Activated naive CD8-positive, alpha-beta T cell treated with anti-CD3 and anti-CD28 coated beads, Interleukin-2, amount 10 ng/mL, durations not matched to agents 7 days and 5 days (primary cell): ENCODE measurements at regions not wholly inside any gene's neighbourhood (a gene's known extent, or its start where the extent isn't known, plus 50 kb on each side); places are given as distances from the start of the nearest gene placed in this dataset.
A peak's percentile ranks its signal among the peaks of the same experiment; 100 is the strongest.

Experiments used
- ATAC-seq: fragments of 150-1000 bp; cut with Tn5 transposase; one replicate; pipeline ENCODE4 v1.10.0; 2021; ENCODE audit warnings: low read depth, moderate library complexity
- POLR2A ChIA-PET: fragments of 350-600 bp; sonication (Branson Sonifier 250); formaldehyde crosslinking; loops from one replicate; lab custom pipeline; 2021; ENCODE audit warnings: antibody characterized with exemption; lab: Charles Lee
- DNase-seq: peaks from one replicate; pipeline ENCODE4 v3.0.0; 2021
- H3K27ac Mint-ChIP-seq: one replicate; pipeline ENCODE4 v1.8.0; 2022; ENCODE audit warnings: mild to moderate bottlenecking, mixed read lengths
- H3K27me3 Mint-ChIP-seq: one replicate; pipeline ENCODE4 v1.8.0; 2022; ENCODE audit warnings: mild to moderate bottlenecking, moderate library complexity, mixed read lengths
- H3K36me3 Mint-ChIP-seq: one replicate; pipeline ENCODE4 v1.8.0; 2021; ENCODE audit warnings: mild to moderate bottlenecking, mixed read lengths
- H3K4me1 Mint-ChIP-seq: one replicate; pipeline ENCODE4 v1.8.0; 2021; ENCODE audit warnings: mixed read lengths
- H3K4me3 Mint-ChIP-seq: one replicate; pipeline ENCODE4 v1.8.0; 2022; ENCODE audit warnings: mild to moderate bottlenecking, moderate library complexity, mixed read lengths
- H3K9me3 Mint-ChIP-seq: one replicate; pipeline ENCODE4 v1.8.0; 2021; ENCODE audit warnings: mixed read lengths

DNA sequence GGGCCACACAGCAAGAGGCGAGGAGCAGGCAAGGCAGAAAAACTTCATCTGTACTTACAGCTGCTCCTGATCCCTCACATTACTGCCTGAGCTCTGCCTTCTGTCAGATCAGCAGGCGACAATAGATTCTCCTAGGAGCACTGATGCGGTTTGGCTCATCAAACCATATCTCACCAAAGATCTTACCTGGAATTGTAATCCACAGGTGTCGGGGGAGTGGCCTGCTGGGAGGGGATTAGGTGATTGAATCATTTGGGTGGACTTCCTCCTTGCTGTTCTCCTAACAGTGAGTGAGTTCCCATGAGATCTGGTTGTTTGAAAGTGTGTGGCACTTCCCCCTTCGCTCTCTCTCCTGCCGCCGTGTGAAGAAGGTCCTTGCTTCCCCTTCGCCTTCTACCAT lies 647.3 kb downstream of the SOCS6 start:
- Mint-ChIP-seq H3K4me3 (no peak overlapping the region), H3K4me1 (no peaks in the 10 kb centered on the region), H3K27me3 (no peaks in the 10 kb centered on the region), H3K36me3 (no peaks in the 10 kb centered on the region), H3K9me3 (no peaks in the 10 kb centered on the region), H3K27ac (no peak overlapping the region)
- POLR2A ChIA-PET = no interaction called here
- DNase-seq (no peak), ATAC-seq (no peak)

DNA sequence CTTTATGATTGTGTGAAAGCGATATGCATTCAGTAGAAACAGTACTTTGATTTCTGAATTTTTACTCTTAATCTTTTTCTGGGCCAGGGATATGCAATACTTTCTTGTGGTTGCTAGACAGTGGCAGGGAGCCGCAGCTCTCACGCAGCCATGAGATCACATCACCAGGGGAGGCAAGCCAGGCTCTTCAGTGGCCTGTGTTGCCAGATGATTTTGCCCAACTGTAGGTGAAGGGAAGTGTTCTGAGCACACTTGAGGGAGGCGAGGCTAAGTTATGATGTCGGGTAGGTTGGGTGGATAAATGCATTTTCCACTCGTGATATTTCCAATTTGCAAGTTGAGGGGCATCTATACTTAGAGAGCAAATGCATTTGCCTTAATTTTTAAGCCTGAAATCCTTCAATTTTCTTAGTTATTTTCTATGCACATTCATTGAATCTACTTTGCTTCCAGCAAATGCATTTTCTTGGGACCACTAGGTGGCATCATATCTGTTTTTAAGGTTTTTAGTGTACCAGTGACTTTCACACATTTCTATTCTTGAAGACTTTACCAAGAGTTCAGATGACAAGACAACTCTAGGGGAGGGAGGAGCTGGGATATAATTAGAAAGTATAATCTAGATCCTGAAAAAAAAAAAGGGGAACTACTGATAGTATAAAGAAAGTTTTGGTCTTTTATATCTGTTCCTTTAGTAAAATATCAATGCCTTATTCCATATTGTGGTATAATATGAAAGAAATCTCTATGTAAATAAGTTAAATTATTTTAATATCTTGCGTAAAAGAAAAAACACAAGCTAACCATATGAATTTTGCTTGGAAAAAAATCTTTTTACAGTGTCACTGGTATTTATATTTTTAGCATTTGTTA lies 643.3 kb downstream of the SOCS6 start:
- no peaks in the 10 kb centered on the region for H3K36me3 Mint-ChIP-seq
- DNase-seq (no peak), ATAC-seq (no peak)
- no peaks in the 10 kb centered on the region for H3K4me1 Mint-ChIP-seq
- no peaks in the 10 kb centered on the region for H3K27me3 Mint-ChIP-seq
- no peaks in the 10 kb centered on the region for H3K9me3 Mint-ChIP-seq
- no peak overlapping the region for H3K27ac Mint-ChIP-seq
- POLR2A ChIA-PET = no interaction called here
- no peak overlapping the region for H3K4me3 Mint-ChIP-seq

DNA sequence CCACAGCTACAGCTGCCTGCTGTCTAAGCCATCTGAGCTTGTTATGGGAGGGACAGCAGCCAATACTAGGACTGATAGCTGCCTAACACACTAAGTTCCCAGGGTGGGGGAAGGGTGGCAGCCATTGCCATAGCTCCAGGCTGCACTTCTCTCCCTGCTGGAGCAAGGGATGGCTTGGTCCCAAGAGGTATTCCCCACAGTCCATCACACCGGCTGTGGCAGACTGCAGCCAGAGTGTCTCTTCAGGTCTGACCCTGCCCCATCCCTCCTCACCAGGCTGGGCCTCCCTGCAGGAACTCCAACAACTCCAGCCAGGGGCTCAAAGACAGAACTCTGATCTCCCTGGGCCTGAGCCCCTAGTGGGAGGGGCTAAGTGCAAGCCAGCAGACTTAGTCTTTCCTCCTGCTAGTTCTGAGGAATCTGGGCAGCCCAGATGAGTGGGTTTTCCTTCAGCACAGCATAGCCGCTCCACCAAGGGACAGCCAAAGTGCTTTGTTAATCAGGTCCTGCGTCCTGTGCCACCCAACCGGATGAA lies 632.1 kb downstream of the SOCS6 start:
- no peak for ATAC-seq
- Mint-ChIP-seq H3K4me3 (no peak overlapping the region), H3K36me3 (no peaks in the 10 kb centered on the region), H3K27me3 (no peaks in the 10 kb centered on the region), H3K4me1 (no peaks in the 10 kb centered on the region), H3K27ac (no peak overlapping the region), H3K9me3 (peaks cover 2% of the 10 kb centered on the region)
- no peak for DNase-seq
- POLR2A ChIA-PET = no interaction called here

DNA sequence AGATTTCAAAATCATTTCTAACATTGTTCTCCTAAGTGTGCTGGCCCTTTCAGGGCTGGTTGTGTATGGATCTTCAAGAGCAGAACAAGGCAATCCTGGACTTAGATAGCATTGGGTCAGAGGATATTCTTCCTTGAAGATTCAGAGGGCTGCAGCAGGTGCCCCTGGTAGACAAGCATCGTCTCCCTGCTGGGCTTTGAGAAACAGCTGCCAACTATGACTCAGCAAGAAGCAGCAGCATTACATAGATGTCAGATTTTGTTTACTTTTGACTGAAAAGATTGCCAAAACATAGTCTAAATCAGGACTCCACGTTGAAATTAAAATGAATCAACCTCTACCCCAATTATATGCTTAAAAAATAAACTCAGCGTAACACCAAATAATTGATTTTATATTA lies 618.8 kb downstream of the SOCS6 start:
- ATAC-seq (no peak), DNase-seq (no peak)
- Mint-ChIP-seq H3K4me1 (peaks cover 2% of the 10 kb centered on the region), H3K4me3 (no peak overlapping the region), H3K36me3 (no peaks in the 10 kb centered on the region), H3K27ac (no peak overlapping the region), H3K9me3 (peaks cover 1% of the 10 kb centered on the region), H3K27me3 (no peaks in the 10 kb centered on the region)
- POLR2A ChIA-PET = no interaction called here

DNA sequence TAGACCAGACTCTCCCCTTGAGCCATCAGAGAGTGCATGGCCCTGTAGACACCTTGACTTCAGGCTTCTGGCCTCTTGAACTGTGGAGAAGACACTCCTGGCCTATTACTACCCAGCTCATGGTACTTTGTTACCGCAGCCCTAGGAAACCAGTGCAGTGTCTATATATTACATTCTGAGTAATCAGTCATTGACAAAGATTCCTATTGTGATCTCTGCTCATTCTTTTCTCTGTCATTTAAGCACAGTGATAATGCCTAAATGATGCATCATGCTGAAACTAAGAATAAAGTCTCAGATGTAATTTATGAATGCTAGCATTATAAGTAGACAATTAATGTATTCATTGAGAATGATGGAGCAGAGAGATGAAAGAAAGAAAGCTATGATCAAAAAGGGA lies 603.5 kb downstream of the SOCS6 start:
- DNase-seq = no peak
- Mint-ChIP-seq H3K4me1 (no peaks in the 10 kb centered on the region), H3K27ac (no peak overlapping the region), H3K36me3 (no peaks in the 10 kb centered on the region), H3K4me3 (no peak overlapping the region), H3K27me3 (no peaks in the 10 kb centered on the region), H3K9me3 (peaks cover 4% of the 10 kb centered on the region)
- POLR2A ChIA-PET = no interaction called here
- ATAC-seq = no peak

DNA sequence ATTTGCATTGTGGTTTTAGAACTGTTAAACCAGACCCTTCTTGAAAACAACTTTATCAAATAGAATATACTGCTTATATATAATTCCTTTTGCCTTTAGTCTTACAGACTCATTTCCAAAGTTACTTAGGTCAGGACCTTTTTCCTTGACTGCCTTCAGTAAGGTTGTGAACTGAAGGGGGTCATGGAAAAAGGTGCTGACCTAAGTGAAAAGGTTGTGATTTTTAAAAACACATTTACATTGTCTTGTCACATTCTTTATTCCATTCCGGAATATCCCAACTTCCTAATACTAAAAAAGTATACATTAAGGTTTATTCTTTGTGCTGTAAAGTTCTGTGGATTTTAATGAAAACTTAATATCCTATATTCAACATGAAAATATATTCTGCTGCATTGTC lies 581.4 kb downstream of the SOCS6 start:
- Mint-ChIP-seq H3K4me3 (no peak overlapping the region), H3K27ac (no peak overlapping the region), H3K9me3 (peaks cover 5% of the 10 kb centered on the region), H3K27me3 (no peaks in the 10 kb centered on the region), H3K4me1 (no peaks in the 10 kb centered on the region), H3K36me3 (no peaks in the 10 kb centered on the region)
- ATAC-seq (no peak), DNase-seq (no peak)
- POLR2A ChIA-PET = no interaction called here

DNA sequence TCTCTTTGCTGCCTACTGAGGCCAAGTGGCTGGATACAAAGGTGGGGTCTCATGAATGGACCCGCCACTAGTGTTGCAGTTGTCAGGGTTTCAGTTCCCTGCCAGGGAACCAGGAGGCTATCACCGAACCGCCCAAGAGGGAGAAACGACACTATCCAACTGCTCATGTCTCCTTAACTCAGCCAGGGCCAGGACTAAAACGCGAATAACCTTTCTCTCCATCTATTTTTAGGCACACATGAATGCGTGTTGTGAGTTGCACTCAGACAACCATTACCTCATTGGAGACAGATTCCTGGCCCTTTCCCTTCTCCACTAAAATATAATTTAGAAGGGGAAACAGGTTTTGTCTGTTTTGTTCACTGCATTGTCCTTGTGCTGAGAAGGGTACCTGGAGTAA lies 559.5 kb downstream of the SOCS6 start:
- Mint-ChIP-seq H3K4me1 (no peaks in the 10 kb centered on the region), H3K9me3 (no peaks in the 10 kb centered on the region), H3K27me3 (no peaks in the 10 kb centered on the region), H3K36me3 (no peaks in the 10 kb centered on the region), H3K4me3 (no peak overlapping the region), H3K27ac (no peak overlapping the region)
- POLR2A ChIA-PET = no interaction called here
- DNase-seq (no peak), ATAC-seq (no peak)

DNA sequence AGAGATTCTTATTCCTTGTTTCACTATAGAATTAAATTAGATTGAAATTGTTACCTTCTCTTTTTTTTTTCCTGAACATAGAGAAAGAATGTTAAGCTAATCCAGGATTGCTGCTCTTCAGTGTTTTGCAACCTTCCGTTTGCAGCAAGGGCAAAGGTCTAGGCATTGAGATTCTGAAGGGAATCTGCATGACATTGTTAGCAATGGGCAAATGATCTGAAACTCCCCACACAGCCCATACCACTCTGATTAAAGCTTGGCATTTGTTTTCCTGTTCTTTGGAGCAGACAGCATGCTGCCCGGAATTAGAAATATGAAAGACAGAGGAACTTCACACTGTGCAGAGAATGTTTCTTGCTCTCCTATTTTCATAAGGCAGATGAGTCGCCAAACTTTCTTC lies 551.8 kb downstream of the SOCS6 start:
- Mint-ChIP-seq H3K27me3 (no peaks in the 10 kb centered on the region), H3K27ac (no peak overlapping the region), H3K36me3 (no peaks in the 10 kb centered on the region), H3K4me1 (no peaks in the 10 kb centered on the region), H3K4me3 (no peak overlapping the region), H3K9me3 (no peaks in the 10 kb centered on the region)
- POLR2A ChIA-PET = no interaction called here
- ATAC-seq (no peak), DNase-seq (no peak)

DNA sequence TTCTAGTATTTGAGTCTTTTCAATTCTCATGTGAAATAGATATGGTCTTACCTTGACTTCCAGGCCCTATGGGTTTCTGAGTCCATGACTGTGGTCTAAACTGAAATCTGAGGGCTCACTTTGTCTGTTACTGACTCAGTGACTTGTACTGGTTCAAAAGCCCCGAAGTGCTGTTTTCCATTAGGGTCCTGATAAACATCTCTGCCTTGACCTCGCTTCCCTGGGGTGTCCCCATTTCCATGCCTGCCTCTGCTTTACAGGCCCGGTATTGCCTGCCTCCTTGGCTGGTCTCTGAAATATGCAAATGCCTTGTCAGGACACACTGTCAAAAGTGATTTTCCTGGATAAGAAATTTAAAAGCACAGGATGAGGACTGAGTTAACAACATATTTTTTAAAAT lies 538.8 kb downstream of the SOCS6 start:
- Mint-ChIP-seq H3K27me3 (no peaks in the 10 kb centered on the region), H3K9me3 (peaks cover 2% of the 10 kb centered on the region), H3K27ac (no peak overlapping the region), H3K36me3 (no peaks in the 10 kb centered on the region), H3K4me1 (no peaks in the 10 kb centered on the region), H3K4me3 (no peak overlapping the region)
- ATAC-seq (no peak), DNase-seq (no peak)
- POLR2A ChIA-PET = no interaction called here

DNA sequence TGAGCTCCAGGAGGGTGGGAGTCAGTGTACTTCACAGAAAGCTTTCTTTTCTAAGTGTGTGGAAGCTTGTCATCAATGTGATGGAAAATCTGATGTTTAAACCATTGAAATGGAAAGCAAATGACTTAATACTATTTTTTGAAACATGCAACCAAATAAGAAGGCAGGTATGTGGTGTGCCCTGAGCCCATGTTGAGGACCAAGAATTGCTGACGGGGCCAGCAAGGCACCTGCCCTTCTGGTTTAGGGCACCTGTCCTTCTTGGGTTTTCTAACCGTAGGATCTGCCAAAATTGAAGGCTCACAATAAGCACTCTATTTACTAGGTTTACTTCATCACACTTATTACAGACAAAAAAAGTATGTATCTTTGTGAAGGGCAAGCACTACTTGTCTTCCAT lies 537.7 kb downstream of the SOCS6 start:
- no peak for ATAC-seq
- H3K27me3 Mint-ChIP-seq = no peaks in the 10 kb centered on the region
- POLR2A ChIA-PET = no interaction called here

DNA sequence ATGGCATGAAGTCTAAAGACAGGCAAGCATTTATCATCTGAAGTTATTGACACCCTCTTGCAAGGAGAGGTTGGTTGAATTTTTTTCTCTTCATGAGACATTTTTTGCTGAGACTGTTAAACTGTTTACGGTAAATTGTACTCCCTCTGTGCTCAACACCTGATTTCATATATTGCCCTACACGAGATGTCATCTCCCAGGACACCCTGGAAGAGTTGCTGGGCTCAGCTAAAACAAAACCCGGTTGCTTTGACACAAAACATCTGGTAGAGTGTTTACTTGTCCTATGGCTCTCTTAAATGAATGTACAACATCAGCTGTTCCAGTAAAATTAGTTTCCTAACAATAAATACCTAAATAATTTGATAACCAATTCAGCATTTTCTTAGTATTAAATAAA lies 533.8 kb downstream of the SOCS6 start:
- Mint-ChIP-seq H3K27me3 (no peaks in the 10 kb centered on the region), H3K4me1 (no peaks in the 10 kb centered on the region), H3K9me3 (peaks cover 2% of the 10 kb centered on the region), H3K27ac (no peak overlapping the region), H3K4me3 (no peak overlapping the region), H3K36me3 (no peaks in the 10 kb centered on the region)
- ATAC-seq (no peak), DNase-seq (no peak)
- POLR2A ChIA-PET = no interaction called here

More for the DNA sequence above, 537.7 kb downstream of the SOCS6 start:
- no peaks in the 10 kb centered on the region for H3K36me3 Mint-ChIP-seq
- no peak overlapping the region for H3K27ac Mint-ChIP-seq
- no peaks in the 10 kb centered on the region for H3K4me1 Mint-ChIP-seq
- no peak for DNase-seq
- no peak overlapping the region for H3K4me3 Mint-ChIP-seq
- peaks cover 2% of the 10 kb centered on the region for H3K9me3 Mint-ChIP-seq

DNA sequence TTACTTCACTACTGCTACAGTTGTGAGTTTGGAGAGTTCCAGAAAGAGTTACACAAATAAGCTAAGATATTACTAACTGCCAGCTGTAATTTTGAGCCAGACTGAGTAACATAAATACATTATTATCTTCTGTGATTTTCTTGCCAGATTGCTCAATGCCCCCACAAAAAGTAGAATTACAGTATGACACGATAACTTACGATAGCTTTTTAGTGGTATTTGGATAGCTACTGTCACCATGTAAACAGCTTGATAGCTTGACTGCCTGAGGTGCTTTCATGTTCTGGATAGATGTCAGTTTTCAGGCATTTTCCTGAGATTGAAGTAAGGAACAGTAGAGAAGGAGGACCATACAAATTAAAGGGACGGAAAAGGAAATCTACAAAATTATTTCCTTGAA lies 533.3 kb downstream of the SOCS6 start:
- no peaks in the 10 kb centered on the region for H3K4me1 Mint-ChIP-seq
- POLR2A ChIA-PET = no interaction called here

DNA sequence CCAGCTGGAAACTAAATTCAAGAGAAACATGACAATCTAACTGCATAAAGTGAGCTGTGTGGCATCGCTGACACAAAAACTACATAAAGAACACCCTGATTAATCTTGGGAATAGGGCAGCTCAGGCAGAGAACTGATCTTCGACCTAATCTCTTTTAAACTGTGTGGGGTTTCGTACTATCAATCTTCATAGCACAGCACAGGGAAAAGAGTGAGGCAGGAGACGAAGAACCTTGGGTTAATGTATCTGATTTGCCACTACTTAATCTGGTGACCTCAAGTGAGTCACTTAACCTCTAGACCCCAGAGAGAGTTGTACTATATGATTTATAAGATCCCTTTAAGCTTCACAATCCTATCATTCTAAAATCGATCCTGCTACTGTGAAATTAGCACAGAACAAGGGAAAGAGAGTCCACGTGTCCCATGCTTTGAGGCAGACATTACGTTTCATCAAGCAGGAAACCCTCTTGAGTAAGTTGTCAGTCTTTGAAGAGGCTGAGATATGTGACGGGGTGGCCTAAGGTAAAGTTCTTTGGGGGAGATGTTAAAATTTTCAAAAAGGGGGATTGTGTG lies 519.7 kb downstream of the SOCS6 start:
- no peaks in the 10 kb centered on the region for H3K36me3 Mint-ChIP-seq
- H3K4me3 Mint-ChIP-seq = no peak overlapping the region
- H3K4me1 Mint-ChIP-seq = no peaks in the 10 kb centered on the region
- DNase-seq = no peak
- peaks cover 9% of the 10 kb centered on the region for H3K9me3 Mint-ChIP-seq
- H3K27me3 Mint-ChIP-seq = no peaks in the 10 kb centered on the region
- ATAC-seq = no peak
- POLR2A ChIA-PET = no interaction called here
- no peak overlapping the region for H3K27ac Mint-ChIP-seq

More for the DNA sequence above, 533.3 kb downstream of the SOCS6 start:
- H3K27me3 Mint-ChIP-seq = no peaks in the 10 kb centered on the region
- no peak for ATAC-seq
- no peak overlapping the region for H3K27ac Mint-ChIP-seq
- H3K9me3 Mint-ChIP-seq = peaks cover 2% of the 10 kb centered on the region
- H3K36me3 Mint-ChIP-seq = no peaks in the 10 kb centered on the region
- no peak overlapping the region for H3K4me3 Mint-ChIP-seq
- DNase-seq = no peak

DNA sequence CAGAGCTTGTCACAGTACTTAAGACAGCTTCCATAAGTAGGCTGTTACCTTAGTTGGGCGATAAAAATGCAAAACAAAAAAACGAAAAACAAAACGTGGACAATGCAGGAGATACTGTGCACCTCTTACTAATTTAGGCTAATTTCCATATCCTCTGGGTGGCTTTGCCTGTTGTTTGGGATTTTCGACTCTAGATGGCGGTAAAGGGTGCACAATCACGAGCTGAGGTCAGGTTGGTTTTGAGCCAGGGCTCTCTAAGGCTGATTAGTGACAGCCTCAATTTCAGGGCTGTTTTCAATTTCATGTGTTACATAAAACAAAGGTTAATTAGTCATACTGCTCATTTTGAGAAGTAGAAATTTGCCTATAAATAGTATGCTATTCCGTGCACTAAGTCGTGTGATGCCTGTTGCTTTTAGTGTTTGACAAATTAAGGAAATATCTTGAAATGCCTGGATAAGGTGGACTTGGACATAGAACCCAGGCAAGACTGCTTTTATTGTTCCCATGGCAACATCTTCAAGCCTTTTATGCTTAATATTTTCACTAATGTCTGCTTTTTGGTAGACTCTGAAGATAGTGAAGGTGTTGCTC lies 493.1 kb downstream of the SOCS6 start:
- Mint-ChIP-seq H3K36me3 (no peaks in the 10 kb centered on the region), H3K27me3 (peaks cover 2% of the 10 kb centered on the region), H3K4me1 (peaks cover 5% of the 10 kb centered on the region), H3K4me3 (no peak overlapping the region), H3K27ac (no peak overlapping the region), H3K9me3 (no peaks in the 10 kb centered on the region)
- ATAC-seq (peak; percentile 82), DNase-seq (peak; percentile 37)
- POLR2A ChIA-PET = interaction anchor here (0.6 kb wide), 1 partner anchor 131 kb away, joined by 3 read pairs; no protein-coding TSS in a partner anchor
